ENCODE measurements at regions not wholly inside any gene's neighbourhood (a gene's known extent, or its start where the extent isn't known, plus 50 kb on each side); places are given as distances from the start of the nearest gene placed in this dataset.

DNA sequence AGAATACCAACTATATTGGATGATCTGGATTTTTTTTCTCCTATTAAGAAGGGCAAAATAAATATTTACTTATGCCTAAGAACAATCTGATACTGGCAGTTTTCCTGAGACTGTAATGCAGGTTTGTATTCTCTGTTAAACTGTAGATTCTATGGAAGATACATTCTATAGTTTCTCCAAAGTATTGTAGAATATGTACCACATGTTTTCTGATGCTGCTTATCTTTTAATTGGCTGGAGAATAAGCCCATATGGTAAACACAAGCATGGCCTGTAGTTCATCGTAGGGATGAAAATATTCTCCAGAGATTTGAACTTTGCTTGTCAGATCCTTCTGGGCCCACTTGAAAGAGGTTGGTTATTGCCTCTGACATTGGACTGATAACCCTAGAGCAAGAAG lies 99.1 kb downstream of the CENPW start:
- TF ChIP-seq ZFX (IDR thresholded peaks at IDR 0.05; ENCODE audit: borderline replicate concordance): no peak
- TF ChIP-seq, protein P1, sequence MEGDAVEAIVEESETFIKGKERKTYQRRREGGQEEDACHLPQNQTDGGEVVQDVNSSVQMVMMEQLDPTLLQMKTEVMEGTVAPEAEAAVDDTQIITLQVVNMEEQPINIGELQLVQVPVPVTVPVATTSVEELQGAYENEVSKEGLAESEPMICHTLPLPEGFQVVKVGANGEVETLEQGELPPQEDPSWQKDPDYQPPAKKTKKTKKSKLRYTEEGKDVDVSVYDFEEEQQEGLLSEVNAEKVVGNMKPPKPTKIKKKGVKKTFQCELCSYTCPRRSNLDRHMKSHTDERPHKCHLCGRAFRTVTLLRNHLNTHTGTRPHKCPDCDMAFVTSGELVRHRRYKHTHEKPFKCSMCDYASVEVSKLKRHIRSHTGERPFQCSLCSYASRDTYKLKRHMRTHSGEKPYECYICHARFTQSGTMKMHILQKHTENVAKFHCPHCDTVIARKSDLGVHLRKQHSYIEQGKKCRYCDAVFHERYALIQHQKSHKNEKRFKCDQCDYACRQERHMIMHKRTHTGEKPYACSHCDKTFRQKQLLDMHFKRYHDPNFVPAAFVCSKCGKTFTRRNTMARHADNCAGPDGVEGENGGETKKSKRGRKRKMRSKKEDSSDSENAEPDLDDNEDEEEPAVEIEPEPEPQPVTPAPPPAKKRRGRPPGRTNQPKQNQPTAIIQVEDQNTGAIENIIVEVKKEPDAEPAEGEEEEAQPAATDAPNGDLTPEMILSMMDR (IDR thresholded peaks at IDR 0.05): no peak
- peak overlapping the region; percentile 29 for H3K27ac ChIP-seq

DNA sequence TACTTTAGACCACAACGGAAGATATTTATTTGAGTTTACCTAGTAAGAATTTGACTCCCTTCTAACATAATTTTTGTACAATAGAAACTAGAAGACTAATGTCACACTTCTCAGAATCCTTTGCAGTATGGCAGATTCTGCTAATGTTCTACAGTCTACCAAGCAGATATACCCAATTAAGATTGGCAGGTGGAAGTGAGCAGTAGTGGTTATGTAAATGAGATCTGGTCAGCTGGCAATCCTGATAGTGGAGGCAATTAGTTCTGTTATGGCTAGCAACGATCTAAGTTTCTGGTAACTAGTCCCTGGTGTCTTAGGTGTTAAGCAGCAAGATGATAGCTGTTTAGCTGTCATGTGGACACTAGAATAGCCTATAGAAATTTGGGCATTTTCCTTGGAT lies 101.0 kb downstream of the CENPW start:
- H3K27ac ChIP-seq: no peak overlapping the region
- TF ChIP-seq, protein P1 (IDR thresholded peaks at IDR 0.05): no peak
- no peak for TF ChIP-seq ZFX (IDR thresholded peaks at IDR 0.05; ENCODE audit: borderline replicate concordance)

DNA sequence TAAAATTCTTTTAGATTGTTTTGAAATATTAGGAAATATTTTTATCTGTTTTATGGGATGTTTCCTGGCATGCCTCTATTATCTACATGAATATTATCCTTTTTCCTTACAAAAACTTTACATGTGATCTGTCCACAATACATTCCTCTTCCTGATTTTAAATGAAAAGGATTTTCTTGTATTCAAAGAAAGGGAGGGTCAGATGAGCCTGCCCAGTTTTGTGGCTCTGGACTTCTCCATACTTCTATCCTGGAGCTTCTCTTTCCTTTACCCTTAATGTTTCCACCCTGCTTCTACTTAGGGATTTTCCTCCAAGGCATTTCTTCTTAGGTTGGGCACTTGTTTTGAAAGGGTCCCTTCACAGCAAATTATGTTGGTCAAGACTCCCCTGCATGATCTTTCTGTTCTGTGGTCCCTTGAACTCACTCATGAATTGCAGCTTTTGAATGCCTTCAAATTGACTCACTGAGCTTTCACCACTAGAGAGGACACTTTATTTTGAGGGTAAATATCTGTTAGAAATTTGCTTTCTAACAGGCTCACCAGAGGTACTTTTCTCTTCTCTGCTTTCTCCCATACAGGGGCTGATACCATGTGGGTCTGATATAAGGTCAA lies 104.9 kb downstream of the CENPW start:
- H3K27ac ChIP-seq: no peak overlapping the region
- TF ChIP-seq, protein P1 (IDR thresholded peaks at IDR 0.05): no peak
- TF ChIP-seq ZFX (IDR thresholded peaks at IDR 0.05; ENCODE audit: borderline replicate concordance): no peak

DNA sequence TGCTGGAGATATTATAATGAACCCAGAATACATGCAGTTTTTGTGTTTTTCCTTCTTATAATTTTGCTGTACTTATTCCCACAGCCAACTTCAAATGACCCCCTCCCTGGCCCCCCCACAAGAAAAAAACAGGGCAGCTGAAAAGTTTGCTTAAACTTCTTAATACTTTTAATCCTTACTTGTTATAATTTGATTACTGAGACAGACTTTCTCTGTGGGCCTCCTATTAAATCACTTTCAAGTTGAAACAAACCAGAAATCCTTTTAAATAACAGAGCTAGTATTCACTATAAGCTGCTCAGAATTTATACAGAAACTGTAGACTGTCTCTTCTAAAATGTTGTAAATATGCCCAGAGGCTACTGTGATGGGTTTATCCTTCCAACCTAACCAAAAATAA lies 106.3 kb downstream of the CENPW start:
- H3K27ac ChIP-seq: no peak overlapping the region
- no peak for TF ChIP-seq ZFX (IDR thresholded peaks at IDR 0.05; ENCODE audit: borderline replicate concordance)
- TF ChIP-seq, protein P1 (IDR thresholded peaks at IDR 0.05): no peak

DNA sequence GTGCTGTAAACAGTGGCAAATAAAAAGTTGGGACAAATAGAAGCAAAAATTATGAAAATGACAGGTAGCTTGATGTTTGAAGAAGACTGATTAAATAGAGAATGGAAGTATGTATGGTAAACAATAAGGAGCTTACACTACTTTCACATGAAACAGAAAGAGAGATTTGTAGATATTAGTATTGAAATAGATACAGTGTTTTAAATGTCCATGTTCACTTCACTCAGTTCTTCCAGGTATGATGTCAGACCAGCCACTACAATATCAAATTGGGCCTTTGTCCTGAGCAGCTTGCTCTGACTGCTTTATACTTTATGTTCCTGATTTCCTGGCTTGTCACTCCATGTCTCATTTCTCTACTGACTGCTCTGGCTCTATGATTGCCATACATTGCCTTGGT lies 107.5 kb downstream of the CENPW start:
- no peak for TF ChIP-seq ZFX (IDR thresholded peaks at IDR 0.05; ENCODE audit: borderline replicate concordance)
- TF ChIP-seq, protein P1 (IDR thresholded peaks at IDR 0.05): no peak
- no peak overlapping the region for H3K27ac ChIP-seq

DNA sequence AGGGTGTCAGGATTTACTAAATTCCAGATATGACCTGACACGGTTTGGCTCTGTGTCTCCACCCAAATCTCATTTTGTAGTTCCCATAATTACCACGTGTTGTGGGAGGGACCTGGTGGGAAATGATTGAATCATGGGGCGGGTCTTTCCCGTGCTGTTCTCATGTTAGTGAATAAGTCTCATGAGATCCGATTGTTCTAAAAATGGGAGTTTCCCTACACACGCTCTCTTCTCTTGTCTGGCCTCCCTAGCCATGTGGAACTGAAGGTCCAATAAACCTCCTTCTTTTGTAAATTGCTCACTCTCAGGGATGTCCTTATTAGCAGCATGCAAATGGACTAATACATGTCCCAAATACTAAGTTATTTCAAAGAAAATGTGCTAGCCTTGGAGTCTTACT lies 121.1 kb downstream of the CENPW start:
- TF ChIP-seq ZFX (IDR thresholded peaks at IDR 0.05; ENCODE audit: borderline replicate concordance): no peak
- TF ChIP-seq, protein P1 (IDR thresholded peaks at IDR 0.05): no peak
- no peak overlapping the region for H3K27ac ChIP-seq

DNA sequence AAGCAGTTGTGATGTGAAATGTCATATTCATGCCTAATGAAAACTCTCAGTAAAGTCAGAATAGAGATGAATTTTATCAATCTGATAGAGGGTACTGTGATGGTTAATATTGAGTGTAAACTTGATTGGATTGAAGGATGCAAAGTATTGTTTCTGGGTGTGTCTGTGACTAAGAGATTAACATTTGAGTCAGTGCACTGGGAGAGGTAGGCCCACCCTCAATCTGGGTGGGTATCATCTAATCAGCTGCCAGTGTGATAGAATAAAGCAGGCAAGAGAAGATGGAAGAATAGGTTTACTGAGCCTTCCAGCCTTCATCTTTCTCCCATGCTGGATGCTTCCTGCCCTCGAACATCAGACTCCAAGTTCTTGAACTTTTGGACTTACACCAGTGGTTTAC lies 124.3 kb downstream of the CENPW start:
- no peak overlapping the region for H3K27ac ChIP-seq
- TF ChIP-seq ZFX (IDR thresholded peaks at IDR 0.05; ENCODE audit: borderline replicate concordance): no peak
- TF ChIP-seq, protein P1 (IDR thresholded peaks at IDR 0.05): no peak
